H1 (cell line): ENCODE measurements at regions not wholly inside any gene's neighbourhood (a gene's known extent, or its start where the extent isn't known, plus 50 kb on each side); places are given as distances from the start of the nearest gene placed in this dataset.

Experiments
- CREB1 ChIP-seq: IDR thresholded peaks from 2 replicates; pipeline ENCODE4 v1.6.1; 2012; ENCODE audit warnings: inconsistent platforms
- EZH2 ChIP-seq: fragments of 200-600 bp; sonication (generic); IDR thresholded peaks from 2 replicates; pipeline ENCODE4 v1.7.1; 2012; ENCODE audit warnings: low read depth, mild to moderate bottlenecking, moderate library complexity, low read length, inconsistent platforms; ENCODE audit not compliant: severe bottlenecking
- POU5F1 ChIP-seq: IDR thresholded peaks from 2 replicates; pipeline ENCODE4 v1.6.1; 2011; ENCODE audit warnings: low read depth, mild to moderate bottlenecking, low read length, moderate library complexity
- RXRA ChIP-seq: IDR thresholded peaks from 2 replicates; pipeline ENCODE4 v1.6.1; 2011; ENCODE audit warnings: low read depth, mild to moderate bottlenecking, low read length, moderate library complexity; ENCODE audit not compliant: insufficient read depth

DNA sequence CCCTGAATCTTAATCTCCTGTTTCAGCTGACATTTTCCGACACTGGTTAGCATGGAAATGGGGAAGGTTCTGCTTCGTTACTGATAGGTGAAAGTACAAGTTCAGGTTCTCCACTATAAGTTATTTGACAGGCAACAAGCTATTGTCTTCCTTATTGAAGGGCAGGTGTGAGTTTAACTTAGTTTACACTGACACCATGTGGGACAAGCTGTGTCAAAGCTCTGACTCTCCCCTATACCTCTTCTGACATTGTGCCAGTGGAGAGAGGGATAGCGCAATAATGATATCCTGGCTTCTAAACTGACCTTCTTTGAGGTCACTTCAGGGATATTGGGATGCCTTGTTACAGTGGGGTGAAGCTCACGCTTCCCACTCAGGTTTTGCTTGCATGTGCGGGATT is 587.0 kb upstream of the SLITRK5 start (continued):
- no peak for TF ChIP-seq EZH2
- TF ChIP-seq POU5F1, result no peak
- TF ChIP-seq CREB1, result no peak
- TF ChIP-seq RXRA, result no peak
